Osteoblast (primary cell): ENCODE measurements at regions not wholly inside any gene's neighbourhood (a gene's known extent, or its start where the extent isn't known, plus 50 kb on each side); places are given as distances from the start of the nearest gene placed in this dataset.

Experiments used
- DNase-seq: peaks from one replicate; pipeline ENCODE4 v3.0.0; 2011; ENCODE audit warnings: low spot score, mixed read lengths; ENCODE audit not compliant: insufficient read length; ENCODE audit errors: missing footprints
- H2AFZ ChIP-seq: 2 replicates; pipeline ENCODE4 v1.6.0; 2011; ENCODE audit warnings: mild to moderate bottlenecking, low read length
- H3K27ac ChIP-seq: 2 replicates; pipeline ENCODE4 v1.5.1; 2011; ENCODE audit warnings: mild to moderate bottlenecking, low read depth, low read length, moderate library complexity
- H3K27me3 ChIP-seq: 2 replicates; pipeline ENCODE4 v1.6.0; 2012; ENCODE audit warnings: mild to moderate bottlenecking, control low read depth, inconsistent platforms, low read length, moderate library complexity; ENCODE audit not compliant: insufficient read depth
- H3K36me3 ChIP-seq: 2 replicates; pipeline ENCODE4 v1.5.1; 2011; ENCODE audit warnings: mild to moderate bottlenecking, low read length, control low read depth, moderate library complexity; ENCODE audit not compliant: insufficient read depth
- H3K4me1 ChIP-seq: 2 replicates; pipeline ENCODE4 v1.5.1; 2011; ENCODE audit warnings: mild to moderate bottlenecking, low read length, control low read depth, moderate library complexity; ENCODE audit not compliant: insufficient read depth
- H3K4me2 ChIP-seq: 2 replicates; pipeline ENCODE4 v1.6.0; 2011; ENCODE audit warnings: mild to moderate bottlenecking, low read length; ENCODE audit not compliant: insufficient read depth
- H3K4me3 ChIP-seq: fragments of 200-600 bp; sonication (generic); 3 replicates; pipeline ENCODE4 v1.5.1; 2012; ENCODE audit warnings: mild to moderate bottlenecking, low read length, inconsistent platforms; ENCODE audit not compliant: insufficient read depth
- H3K79me2 ChIP-seq: 2 replicates; pipeline ENCODE4 v1.6.0; 2012; ENCODE audit warnings: mild to moderate bottlenecking, low read length, control low read depth, inconsistent platforms; ENCODE audit not compliant: insufficient read depth
- H3K9me3 ChIP-seq: 2 replicates; pipeline ENCODE4 v1.5.1; 2011; ENCODE audit warnings: low read depth, low read length, control low read depth
- H4K20me1 ChIP-seq: 2 replicates; pipeline ENCODE4 v1.6.0; 2012; ENCODE audit warnings: mild to moderate bottlenecking, low read length, control low read depth; ENCODE audit not compliant: insufficient read depth
- TF ChIP-seq, protein P1 (sequence below): IDR thresholded peaks from 2 replicates; pipeline ENCODE4 v1.5.1; 2011; ENCODE audit warnings: mild to moderate bottlenecking, low read depth, low read length, moderate library complexity; ENCODE audit errors: extremely low read depth

DNA sequence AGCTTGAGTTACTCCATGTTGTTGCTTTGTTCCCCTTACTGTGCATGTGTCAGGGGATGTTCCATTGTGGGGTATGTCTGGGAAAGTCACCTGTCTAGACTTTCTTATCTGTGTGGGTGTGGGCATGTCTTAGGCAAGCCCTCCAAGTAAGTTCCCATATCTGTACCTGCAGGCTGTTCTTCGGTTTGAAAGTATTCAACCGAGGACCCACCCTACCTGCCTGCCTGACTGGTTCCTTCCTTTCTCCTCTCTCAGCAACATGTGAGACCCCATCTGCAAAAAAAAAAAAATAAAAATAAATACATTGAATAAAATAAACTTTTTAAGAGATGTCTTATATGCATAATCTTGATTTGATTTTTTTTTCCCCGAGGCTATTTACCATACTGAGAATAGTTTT, 622.7 kb downstream of the TDRD15 start:
- H4K20me1 ChIP-seq, result no peaks in the 10 kb centered on the region
- no peak overlapping the region for H3K4me3 ChIP-seq
- no peaks in the 10 kb centered on the region for H3K36me3 ChIP-seq
- H3K4me1 ChIP-seq, result no peaks in the 10 kb centered on the region
- no peaks in the 10 kb centered on the region for H3K27me3 ChIP-seq
- DNase-seq, result no peak
- H3K9me3 ChIP-seq, result peaks cover 3% of the 10 kb centered on the region
- H3K4me2 ChIP-seq, result no peak overlapping the region
- TF ChIP-seq, protein P1, sequence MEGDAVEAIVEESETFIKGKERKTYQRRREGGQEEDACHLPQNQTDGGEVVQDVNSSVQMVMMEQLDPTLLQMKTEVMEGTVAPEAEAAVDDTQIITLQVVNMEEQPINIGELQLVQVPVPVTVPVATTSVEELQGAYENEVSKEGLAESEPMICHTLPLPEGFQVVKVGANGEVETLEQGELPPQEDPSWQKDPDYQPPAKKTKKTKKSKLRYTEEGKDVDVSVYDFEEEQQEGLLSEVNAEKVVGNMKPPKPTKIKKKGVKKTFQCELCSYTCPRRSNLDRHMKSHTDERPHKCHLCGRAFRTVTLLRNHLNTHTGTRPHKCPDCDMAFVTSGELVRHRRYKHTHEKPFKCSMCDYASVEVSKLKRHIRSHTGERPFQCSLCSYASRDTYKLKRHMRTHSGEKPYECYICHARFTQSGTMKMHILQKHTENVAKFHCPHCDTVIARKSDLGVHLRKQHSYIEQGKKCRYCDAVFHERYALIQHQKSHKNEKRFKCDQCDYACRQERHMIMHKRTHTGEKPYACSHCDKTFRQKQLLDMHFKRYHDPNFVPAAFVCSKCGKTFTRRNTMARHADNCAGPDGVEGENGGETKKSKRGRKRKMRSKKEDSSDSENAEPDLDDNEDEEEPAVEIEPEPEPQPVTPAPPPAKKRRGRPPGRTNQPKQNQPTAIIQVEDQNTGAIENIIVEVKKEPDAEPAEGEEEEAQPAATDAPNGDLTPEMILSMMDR, result no peak
- H3K79me2 ChIP-seq, result no peaks in the 10 kb centered on the region
- no peak overlapping the region for H3K27ac ChIP-seq
- no peak overlapping the region for H2AFZ ChIP-seq

DNA sequence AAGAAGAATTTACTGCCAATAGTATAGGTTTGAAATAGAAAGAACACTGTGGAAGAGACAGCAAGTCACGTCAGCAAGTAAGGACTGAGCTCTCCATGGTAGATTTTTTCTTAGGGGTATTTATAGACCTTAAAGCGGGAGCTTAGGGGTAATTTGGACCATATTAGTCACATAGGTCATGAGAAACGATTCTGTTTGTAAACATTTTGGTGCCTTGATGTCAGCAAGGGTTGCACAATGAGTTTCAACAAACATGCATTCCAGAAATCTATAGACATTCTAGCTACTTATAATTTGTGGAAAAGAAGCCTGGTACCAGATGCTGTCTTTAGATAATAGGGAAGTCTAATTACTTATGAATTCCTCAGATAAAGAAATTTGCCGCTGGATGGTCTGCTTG, 624.7 kb downstream of the TDRD15 start:
- Histone ChIP-seq H3K4me3 (no peak overlapping the region), H4K20me1 (no peaks in the 10 kb centered on the region), H3K27ac (no peak overlapping the region), H3K36me3 (no peaks in the 10 kb centered on the region), H3K4me2 (no peak overlapping the region), H3K9me3 (peaks cover 3% of the 10 kb centered on the region), H2AFZ (no peak overlapping the region), H3K4me1 (no peaks in the 10 kb centered on the region), H3K79me2 (no peaks in the 10 kb centered on the region), H3K27me3 (no peaks in the 10 kb centered on the region)
- TF ChIP-seq, protein P1, result no peak
- DNase-seq, result no peak

DNA sequence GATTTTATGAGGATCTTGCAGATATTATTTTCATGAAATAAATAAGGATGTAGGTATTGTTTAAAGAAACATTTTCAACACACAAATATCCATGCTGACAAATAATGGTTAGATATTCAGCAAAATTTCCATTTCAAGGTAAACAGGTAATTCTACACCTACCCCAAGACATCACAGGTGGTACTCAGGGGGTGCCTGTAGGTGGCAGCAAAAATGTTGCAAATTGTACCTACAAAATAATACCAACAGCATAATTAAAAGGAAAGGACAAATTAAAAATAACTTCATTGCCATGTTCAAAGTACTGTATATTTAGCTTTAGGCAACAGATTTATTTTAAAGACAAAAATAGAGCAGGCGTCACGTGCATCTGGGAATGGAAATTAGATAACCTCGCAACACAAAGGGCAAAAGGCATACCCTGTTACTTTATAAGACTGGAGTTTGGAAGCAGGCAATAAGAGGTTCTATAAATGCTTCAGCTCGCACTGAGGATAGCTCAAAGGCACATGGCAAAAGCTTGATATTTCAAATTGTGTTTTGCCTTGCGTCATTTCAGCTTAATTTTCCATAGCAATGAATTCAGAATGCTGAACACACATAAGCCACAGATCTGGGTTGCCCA, 630.5 kb downstream of the TDRD15 start:
- H2AFZ ChIP-seq, result no peak overlapping the region
- DNase-seq, result no peak
- no peaks in the 10 kb centered on the region for H3K27me3 ChIP-seq
- H3K27ac ChIP-seq, result no peak overlapping the region
- no peaks in the 10 kb centered on the region for H3K79me2 ChIP-seq
- no peaks in the 10 kb centered on the region for H3K4me1 ChIP-seq
- H3K4me3 ChIP-seq, result no peak overlapping the region
- no peak overlapping the region for H3K4me2 ChIP-seq
- TF ChIP-seq, protein P1, result no peak
- no peaks in the 10 kb centered on the region for H4K20me1 ChIP-seq
- H3K9me3 ChIP-seq, result no peaks in the 10 kb centered on the region
- no peaks in the 10 kb centered on the region for H3K36me3 ChIP-seq

DNA sequence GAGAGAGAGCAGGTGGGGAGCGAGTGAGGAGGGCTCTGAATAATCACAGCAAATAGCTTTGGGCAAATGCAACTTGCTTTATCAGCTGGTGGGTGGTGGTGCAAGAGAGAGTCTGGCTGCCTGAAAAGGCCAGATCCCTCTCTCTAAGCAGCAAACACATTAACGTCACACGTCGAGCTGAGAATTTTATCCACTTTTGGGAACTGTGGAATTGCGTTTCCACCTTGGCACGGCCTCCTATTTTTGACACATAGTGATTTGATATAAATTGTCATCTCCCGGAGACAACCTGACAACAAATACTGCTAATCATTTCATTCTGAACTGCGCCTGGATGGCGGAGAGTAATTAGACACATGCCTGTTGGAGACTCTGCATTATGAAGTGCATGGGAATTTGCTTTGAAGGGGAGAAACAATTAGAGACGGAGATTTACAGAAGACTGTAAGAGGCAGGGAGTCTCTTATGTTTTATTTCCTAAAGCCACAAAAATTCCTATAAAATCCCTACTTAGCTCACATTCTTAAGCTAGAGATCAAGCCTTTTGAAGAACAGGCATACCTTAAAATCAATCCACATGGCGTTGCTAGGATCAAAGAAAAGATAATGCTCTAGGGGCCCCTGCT, 634.1 kb downstream of the TDRD15 start:
- Histone ChIP-seq H3K4me1 (no peaks in the 10 kb centered on the region), H3K4me2 (no peak overlapping the region), H4K20me1 (no peaks in the 10 kb centered on the region), H2AFZ (no peak overlapping the region), H3K4me3 (no peak overlapping the region), H3K27me3 (no peaks in the 10 kb centered on the region), H3K36me3 (no peaks in the 10 kb centered on the region), H3K79me2 (no peaks in the 10 kb centered on the region), H3K9me3 (no peaks in the 10 kb centered on the region), H3K27ac (no peak overlapping the region)
- TF ChIP-seq, protein P1, result no peak
- DNase-seq, result no peak
